Right renal pelvis (tissue), 4 donors: ENCODE measurements at regions not wholly inside any gene's neighbourhood (a gene's known extent, or its start where the extent isn't known, plus 50 kb on each side); places are given as distances from the start of the nearest gene placed in this dataset.

Experiments used
- DNase-seq, 4 donors: peaks; one replicate each; pipeline ENCODE4 v3.0.0-alpha.2; 2013; ENCODE audit warnings: low read depth in 4 of 4, low spot score in 3 of 4, missing footprints in 1 of 4

- no peak for DNase-seq
Measured at GRCh38 chr20:7458459-7458858, 481.8 kb downstream of the HAO1 start.

DNA sequence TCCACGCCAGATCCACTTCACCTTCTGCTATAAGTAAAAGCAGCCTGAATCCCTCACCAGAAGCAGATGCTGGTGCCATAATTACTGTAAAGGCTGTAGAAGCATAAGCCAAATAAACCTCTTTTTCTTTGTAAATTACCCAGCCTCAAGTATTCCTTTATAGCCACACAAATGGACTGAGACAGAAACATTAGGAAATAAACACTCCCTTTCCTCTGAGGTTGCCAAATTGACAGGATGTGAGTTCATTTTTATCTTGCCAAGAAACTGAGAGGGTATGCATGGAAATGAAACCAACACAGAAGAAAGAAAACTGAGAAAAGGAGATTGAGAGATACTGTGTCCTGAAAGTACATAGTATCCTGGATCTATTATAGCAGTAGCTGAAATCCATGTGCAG lies 481.2 kb downstream of the HAO1 start:
- DNase-seq: no peak

DNA sequence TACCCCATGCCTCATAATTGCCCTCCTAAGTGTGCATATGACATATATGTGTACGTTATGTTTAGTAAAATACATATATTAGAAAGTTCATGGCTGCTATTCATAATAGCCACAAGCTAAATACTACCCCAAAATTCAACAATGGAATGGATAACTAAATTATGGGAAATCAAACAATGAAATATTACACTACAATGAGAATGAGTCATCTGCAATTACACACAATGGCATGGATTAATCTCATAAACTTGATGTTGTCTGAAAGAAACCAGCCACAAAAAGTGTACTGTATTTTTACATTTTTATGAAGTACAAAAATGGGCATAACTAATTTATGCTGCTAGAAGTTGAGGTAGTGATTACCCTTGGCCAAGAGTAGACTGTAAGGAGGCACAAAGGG lies 477.0 kb downstream of the HAO1 start:
- no peak for DNase-seq

DNA sequence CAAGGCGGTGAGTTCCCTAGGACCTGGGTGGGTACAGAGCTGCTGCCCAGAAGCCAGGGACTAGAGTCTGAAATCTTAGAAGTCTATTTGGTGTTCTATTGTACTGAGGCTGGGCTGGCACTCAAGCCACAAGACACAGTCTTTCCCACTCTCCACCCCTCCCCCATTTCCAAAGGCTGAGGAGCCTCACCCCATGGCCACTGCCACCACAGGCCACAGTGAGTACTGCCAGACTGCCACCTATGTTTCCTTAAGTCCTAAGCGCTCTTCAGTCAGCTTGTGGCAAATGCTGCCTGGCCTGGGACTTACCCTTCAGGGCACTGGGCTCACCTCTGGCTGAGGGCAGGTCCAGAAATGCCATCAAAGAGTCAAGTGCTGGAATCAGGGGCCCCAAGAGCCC lies 469.3 kb downstream of the HAO1 start:
- no peak for DNase-seq

DNA sequence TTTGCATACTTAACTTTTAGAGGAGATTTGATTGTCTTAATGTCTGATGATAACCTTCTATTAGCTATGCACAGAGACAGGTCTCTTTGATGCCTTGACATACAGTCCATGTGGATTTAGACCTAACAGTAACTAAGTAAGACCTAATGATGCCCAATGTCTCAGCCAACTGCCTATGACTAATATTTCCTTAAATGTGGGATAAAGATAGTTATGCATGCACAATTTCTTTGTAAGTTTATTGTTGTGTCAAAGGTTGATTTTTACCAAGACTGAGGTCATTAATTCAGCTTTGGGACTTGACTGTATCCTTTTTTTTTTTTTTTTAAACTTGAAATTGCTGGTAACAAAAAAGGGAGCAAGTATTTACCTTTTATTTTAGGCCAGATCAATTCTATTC lies 450.0 kb downstream of the HAO1 start:
- no peak for DNase-seq

- no peak for DNase-seq
Measured at GRCh38 chr20:7492257-7492656, 448.0 kb downstream of the HAO1 start.

- no peak for DNase-seq
Measured at GRCh38 chr20:7493311-7493710, 446.9 kb downstream of the HAO1 start.

DNA sequence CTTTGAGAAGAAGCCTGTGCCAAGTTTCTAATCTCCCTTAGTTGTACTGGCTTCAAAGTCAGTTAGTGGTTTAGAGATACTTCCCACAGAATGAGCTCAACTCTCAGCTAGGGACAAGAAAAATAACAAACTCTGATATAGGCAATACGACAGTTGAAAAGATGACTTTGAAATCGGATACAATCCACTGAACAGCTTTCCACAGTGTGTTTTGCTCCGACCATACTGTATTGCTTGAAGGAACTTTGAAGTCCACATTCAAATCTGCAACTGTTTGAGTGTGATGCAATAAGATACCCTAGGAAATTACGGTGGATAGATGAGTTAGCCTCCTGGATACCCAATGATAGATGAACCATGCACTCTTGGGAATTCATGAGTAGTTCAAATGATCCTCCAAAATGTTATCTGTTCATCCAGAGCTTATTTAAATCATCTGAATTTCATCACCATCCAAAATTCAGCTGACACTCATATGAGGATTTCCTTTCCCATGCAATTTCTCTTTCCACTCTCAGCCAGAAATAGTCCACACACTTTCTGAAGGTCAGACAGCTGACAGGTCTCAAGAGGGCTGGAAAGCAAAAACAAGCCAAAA lies 443.8 kb downstream of the HAO1 start:
- DNase-seq: no peak

DNA sequence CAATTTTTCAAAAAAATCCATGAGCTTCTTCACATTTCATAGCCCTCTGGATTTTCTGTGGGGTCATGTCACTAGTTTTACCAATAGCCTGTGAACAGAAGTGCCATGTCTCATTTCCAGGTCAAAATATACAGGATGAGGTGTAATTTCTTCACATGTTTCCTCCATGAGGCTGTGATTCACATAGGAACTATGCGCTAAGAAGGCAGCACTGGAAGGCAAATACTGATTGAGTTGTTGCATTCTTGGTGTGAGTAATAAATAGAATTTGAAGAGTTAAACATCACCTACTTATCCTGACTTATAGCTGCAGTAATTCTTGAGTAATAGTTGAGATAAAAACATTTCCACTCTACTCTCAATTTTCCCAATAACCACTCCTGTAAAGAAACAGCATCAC lies 442.3 kb downstream of the HAO1 start:
- no peak for DNase-seq

GRCh38 chr20:7499201-7499600 lies 441.1 kb downstream of the HAO1 start:
- no peak for DNase-seq

DNA sequence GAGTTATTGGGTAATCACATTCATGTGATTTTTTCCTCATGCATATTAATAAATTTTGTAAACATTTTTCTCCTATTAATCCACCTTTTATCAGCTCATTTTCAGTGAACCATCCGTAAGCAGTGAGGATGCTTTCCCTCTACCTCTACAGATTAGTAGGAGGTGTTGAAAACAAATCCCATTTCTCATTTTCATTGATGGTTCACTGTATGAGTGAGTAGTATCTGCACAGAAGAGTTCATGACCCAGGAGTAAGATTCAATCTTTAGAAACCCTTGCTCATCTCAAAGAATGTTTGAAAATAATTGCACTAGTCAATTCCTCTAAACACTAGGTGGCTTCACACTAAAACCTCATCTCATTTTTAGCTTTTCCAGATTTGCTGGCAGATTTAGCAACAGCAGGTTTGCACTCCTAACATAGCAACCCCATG lies 440.0 kb downstream of the HAO1 start:
- DNase-seq: no peak

DNA sequence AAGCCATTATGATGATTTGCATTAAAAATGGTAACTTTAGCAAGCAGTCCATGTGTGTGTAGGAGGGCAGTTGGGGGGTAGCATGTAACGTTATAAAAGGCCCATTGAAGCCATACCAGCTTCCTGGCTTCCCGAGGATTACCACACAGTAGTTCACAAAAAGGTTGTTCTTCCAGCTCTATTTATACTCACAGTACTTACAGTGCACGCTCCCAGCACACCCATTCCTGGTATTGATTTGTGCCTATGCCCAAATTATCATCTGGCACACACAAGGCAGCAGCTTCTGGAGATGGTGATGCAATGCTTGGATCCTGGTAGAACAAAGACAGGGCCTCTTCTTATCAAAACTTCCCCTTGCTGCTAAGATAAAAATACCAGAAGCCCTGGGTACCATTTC lies 436.8 kb downstream of the HAO1 start:
- no peak for DNase-seq

- DNase-seq: no peak
Measured at GRCh38 chr20:7505152-7505834, 435.0 kb downstream of the HAO1 start.

GRCh38 chr20:7505835-7506221 lies 434.4 kb downstream of the HAO1 start:
- no peak for DNase-seq

- peak in 2 of 4 donors; percentile 16 to 24 for DNase-seq
Measured at GRCh38 chr20:7516621-7517111, 423.6 kb downstream of the HAO1 start.

DNA sequence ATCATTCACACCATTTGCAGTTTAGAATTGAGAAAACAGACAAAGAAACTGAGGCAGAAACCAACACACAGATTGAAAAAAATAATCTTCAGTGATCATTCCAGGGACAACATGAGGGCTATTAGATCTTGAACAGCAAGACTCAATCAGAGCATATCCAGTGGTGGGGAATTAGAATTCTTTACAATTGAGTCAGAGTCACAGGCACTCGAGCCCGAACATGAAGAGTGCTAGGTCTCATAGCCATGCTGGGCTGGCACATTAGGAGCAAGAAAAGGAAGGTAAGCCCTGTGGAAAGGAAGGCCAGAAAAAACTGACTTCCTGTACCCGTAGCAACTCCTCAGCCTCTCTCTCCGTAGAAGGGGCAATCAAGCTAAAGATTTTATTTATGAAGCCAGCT lies 419.9 kb downstream of the HAO1 start:
- no peak for DNase-seq

DNA sequence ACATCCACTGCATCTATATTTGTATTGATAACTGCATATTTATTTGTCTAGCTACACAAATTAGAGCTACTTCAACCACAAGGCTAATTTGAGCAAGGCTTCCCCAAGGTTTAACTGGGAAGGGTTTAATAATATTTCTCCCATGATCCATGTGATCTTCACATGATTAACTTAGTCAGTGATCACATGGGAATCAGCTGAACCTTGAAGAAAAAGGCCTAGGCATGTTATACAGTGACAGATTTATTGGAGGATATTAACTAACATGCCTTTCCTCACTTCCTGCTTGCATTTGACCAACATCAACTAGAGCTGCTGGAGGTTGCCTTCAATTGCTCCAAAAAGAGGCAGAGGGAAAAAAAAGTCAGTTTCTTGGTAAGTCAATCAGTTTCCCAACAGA lies 417.0 kb downstream of the HAO1 start:
- no peak for DNase-seq

DNA sequence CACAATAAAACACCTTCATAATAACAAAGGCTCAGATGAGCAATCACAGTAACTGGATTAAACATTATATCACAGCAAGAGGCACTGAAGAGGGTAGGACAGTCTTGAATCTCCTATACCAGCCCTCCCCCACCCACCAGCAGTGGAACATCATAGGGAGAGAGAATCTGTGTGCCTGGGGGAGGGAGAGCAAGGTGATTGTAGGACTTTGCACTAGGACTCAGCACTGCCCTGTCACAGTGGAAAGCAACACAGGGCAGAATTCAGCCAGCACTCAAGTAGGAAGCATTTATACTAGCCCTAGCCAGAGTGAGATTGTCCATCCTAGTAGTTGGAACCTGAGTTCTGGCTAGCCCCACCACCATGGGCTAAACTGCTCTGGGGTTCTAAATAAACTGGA lies 400.2 kb downstream of the HAO1 start:
- DNase-seq: no peak

GRCh38 chr20:7540923-7541322 lies 399.3 kb downstream of the HAO1 start:
- DNase-seq: no peak

- no peak for DNase-seq
Measured at GRCh38 chr20:7571101-7571500, 369.2 kb downstream of the HAO1 start.

DNA sequence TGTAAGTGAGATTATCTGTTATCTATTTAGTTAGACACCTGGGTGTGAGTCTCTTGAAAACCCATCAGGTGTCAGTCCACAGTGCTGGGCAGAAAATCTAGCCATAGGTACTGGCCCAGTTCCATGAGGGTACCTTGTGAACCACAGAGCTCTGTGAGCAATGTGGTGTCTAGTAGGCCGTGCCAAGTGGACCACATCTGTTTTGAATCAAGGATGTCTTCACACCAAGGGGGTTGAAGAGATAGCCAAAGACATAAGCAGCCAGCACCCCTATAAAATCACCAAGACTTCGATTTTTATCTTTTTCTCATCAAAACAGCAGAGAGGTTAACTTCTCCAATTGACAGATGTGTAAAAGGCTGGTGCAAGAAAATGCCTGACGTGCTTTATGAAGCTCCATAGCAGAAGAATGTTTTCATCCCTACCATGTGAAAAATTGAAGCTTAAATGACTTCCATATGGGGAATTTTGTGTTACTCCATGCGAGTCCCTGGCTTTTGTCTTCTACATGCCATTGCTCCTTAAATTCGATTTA lies 368.7 kb downstream of the HAO1 start:
- DNase-seq: no peak

- no peak for DNase-seq
Measured at GRCh38 chr20:7579888-7580287, 360.4 kb downstream of the HAO1 start.
